Activated CD8-positive, alpha-beta memory T cell treated with anti-CD3 and anti-CD28 coated beads, Interleukin-2, amount 10 ng/mL, durations not matched to agents 7 days and 5 days (primary cell): ENCODE measurements at regions not wholly inside any gene's neighbourhood (a gene's known extent, or its start where the extent isn't known, plus 50 kb on each side); places are given as distances from the start of the nearest gene placed in this dataset.

Source experiments
- ATAC-seq: fragments of 150-1000 bp; cut with Tn5 transposase; one replicate; pipeline ENCODE4 v1.10.0; 2021; ENCODE audit warnings: moderate library complexity
- CTCF ChIA-PET: fragments of 350-600 bp; sonication (Branson Sonifier 250); formaldehyde crosslinking; loops from one replicate; lab custom pipeline; 2021; ENCODE audit warnings: antibody characterized with exemption; lab: Charles Lee
- DNase-seq: peaks from one replicate; pipeline ENCODE4 v3.0.0-alpha.2; 2020
- H3K27ac Mint-ChIP-seq: one replicate; pipeline ENCODE4 v1.8.0; 2021; ENCODE audit warnings: mild to moderate bottlenecking, mixed read lengths
- H3K27me3 Mint-ChIP-seq: one replicate; pipeline ENCODE4 v1.8.0; 2021; ENCODE audit warnings: mixed read lengths
- H3K36me3 Mint-ChIP-seq: one replicate; pipeline ENCODE4 v1.8.0; 2021; ENCODE audit warnings: mild to moderate bottlenecking, mixed read lengths
- H3K4me1 Mint-ChIP-seq: one replicate; pipeline ENCODE4 v1.8.0; 2021; ENCODE audit warnings: mixed read lengths
- H3K4me3 Mint-ChIP-seq: one replicate; pipeline ENCODE4 v1.8.0; 2021; ENCODE audit warnings: mild to moderate bottlenecking, moderate library complexity, mixed read lengths
- H3K9me3 Mint-ChIP-seq: one replicate; pipeline ENCODE4 v1.8.0; 2022; ENCODE audit warnings: low read depth, mixed read lengths

- no peaks in the 10 kb centered on the region for H3K36me3 Mint-ChIP-seq
- DNase-seq = no peak
- H3K27me3 Mint-ChIP-seq = peaks cover 5% of the 10 kb centered on the region
- no peaks in the 10 kb centered on the region for H3K4me1 Mint-ChIP-seq
- ATAC-seq = no peak
- H3K9me3 Mint-ChIP-seq = no peaks in the 10 kb centered on the region
- H3K4me3 Mint-ChIP-seq = no peak overlapping the region
- CTCF ChIA-PET = no interaction called here
- H3K27ac Mint-ChIP-seq = no peak overlapping the region
Measured at GRCh38 chr9:117869712-117870111, 165.5 kb downstream of the TLR4 start.

- H3K4me3 Mint-ChIP-seq = no peak overlapping the region
- no peaks in the 10 kb centered on the region for H3K9me3 Mint-ChIP-seq
- no peaks in the 10 kb centered on the region for H3K4me1 Mint-ChIP-seq
- no peak overlapping the region for H3K27ac Mint-ChIP-seq
- no peaks in the 10 kb centered on the region for H3K36me3 Mint-ChIP-seq
- H3K27me3 Mint-ChIP-seq = peaks cover 4% of the 10 kb centered on the region
- no peak for DNase-seq
- no peak for ATAC-seq
- CTCF ChIA-PET = no interaction called here
Measured at GRCh38 chr9:117873664-117874063, 169.5 kb downstream of the TLR4 start.

GRCh38 chr9:117875886-117876285, 171.7 kb downstream of the TLR4 start:
- Mint-ChIP-seq H3K4me1 (no peaks in the 10 kb centered on the region), H3K36me3 (no peaks in the 10 kb centered on the region), H3K27ac (no peak overlapping the region), H3K9me3 (no peaks in the 10 kb centered on the region), H3K27me3 (peaks cover 4% of the 10 kb centered on the region), H3K4me3 (no peak overlapping the region)
- ATAC-seq (no peak), DNase-seq (no peak)
- CTCF ChIA-PET = no interaction called here

GRCh38 chr9:117882171-117882570, 178.0 kb downstream of the TLR4 start:
- ATAC-seq (no peak), DNase-seq (no peak)
- CTCF ChIA-PET = no interaction called here
- Mint-ChIP-seq H3K9me3 (no peaks in the 10 kb centered on the region), H3K27me3 (peaks cover 4% of the 10 kb centered on the region), H3K36me3 (no peaks in the 10 kb centered on the region), H3K4me1 (no peaks in the 10 kb centered on the region), H3K4me3 (no peak overlapping the region), H3K27ac (no peak overlapping the region)

- ATAC-seq (no peak), DNase-seq (no peak)
- H3K4me1 Mint-ChIP-seq = no peaks in the 10 kb centered on the region
- no peaks in the 10 kb centered on the region for H3K27me3 Mint-ChIP-seq
- no peak overlapping the region for H3K4me3 Mint-ChIP-seq
- H3K36me3 Mint-ChIP-seq = no peaks in the 10 kb centered on the region
- H3K27ac Mint-ChIP-seq = no peak overlapping the region
- CTCF ChIA-PET = no interaction called here
- H3K9me3 Mint-ChIP-seq = peaks cover 2% of the 10 kb centered on the region
Measured at GRCh38 chr9:117886616-117887015, 182.4 kb downstream of the TLR4 start.

GRCh38 chr9:117887383-117887782, 183.2 kb downstream of the TLR4 start:
- peaks cover 2% of the 10 kb centered on the region for H3K9me3 Mint-ChIP-seq
- CTCF ChIA-PET = no interaction called here
- H3K36me3 Mint-ChIP-seq = no peaks in the 10 kb centered on the region
- ATAC-seq (no peak), DNase-seq (no peak)
- no peak overlapping the region for H3K4me3 Mint-ChIP-seq
- no peak overlapping the region for H3K27ac Mint-ChIP-seq
- H3K4me1 Mint-ChIP-seq = no peaks in the 10 kb centered on the region
- no peaks in the 10 kb centered on the region for H3K27me3 Mint-ChIP-seq

- Mint-ChIP-seq H3K27ac (no peak overlapping the region), H3K27me3 (no peaks in the 10 kb centered on the region), H3K36me3 (no peaks in the 10 kb centered on the region), H3K4me3 (no peak overlapping the region), H3K4me1 (no peaks in the 10 kb centered on the region), H3K9me3 (peaks cover 2% of the 10 kb centered on the region)
- ATAC-seq = no peak
- no peak for DNase-seq
- CTCF ChIA-PET = no interaction called here
Measured at GRCh38 chr9:117887941-117888340, 183.7 kb downstream of the TLR4 start.

- Mint-ChIP-seq H3K4me3 (no peak overlapping the region), H3K36me3 (no peaks in the 10 kb centered on the region), H3K27ac (no peak overlapping the region), H3K4me1 (no peaks in the 10 kb centered on the region), H3K27me3 (no peaks in the 10 kb centered on the region), H3K9me3 (peaks cover 4% of the 10 kb centered on the region)
- DNase-seq = no peak
- CTCF ChIA-PET = no interaction called here
- no peak for ATAC-seq
Measured at GRCh38 chr9:117903453-117903852, 199.2 kb downstream of the TLR4 start.

GRCh38 chr9:117906763-117907162, 202.6 kb downstream of the TLR4 start:
- Mint-ChIP-seq H3K9me3 (peaks cover 11% of the 10 kb centered on the region), H3K4me3 (no peak overlapping the region), H3K27me3 (no peaks in the 10 kb centered on the region), H3K4me1 (no peaks in the 10 kb centered on the region), H3K36me3 (no peaks in the 10 kb centered on the region), H3K27ac (no peak overlapping the region)
- CTCF ChIA-PET = no interaction called here
- DNase-seq (no peak), ATAC-seq (no peak)

GRCh38 chr9:117907420-117907819, 203.2 kb downstream of the TLR4 start:
- ATAC-seq (no peak), DNase-seq (no peak)
- no peak overlapping the region for H3K4me3 Mint-ChIP-seq
- peaks cover 11% of the 10 kb centered on the region for H3K9me3 Mint-ChIP-seq
- H3K27ac Mint-ChIP-seq = no peak overlapping the region
- H3K36me3 Mint-ChIP-seq = no peaks in the 10 kb centered on the region
- no peaks in the 10 kb centered on the region for H3K4me1 Mint-ChIP-seq
- no peaks in the 10 kb centered on the region for H3K27me3 Mint-ChIP-seq
- CTCF ChIA-PET = no interaction called here

- H3K4me3 Mint-ChIP-seq = no peak overlapping the region
- H3K36me3 Mint-ChIP-seq = no peaks in the 10 kb centered on the region
- ATAC-seq (no peak), DNase-seq (no peak)
- CTCF ChIA-PET = no interaction called here
- H3K4me1 Mint-ChIP-seq = no peaks in the 10 kb centered on the region
- H3K9me3 Mint-ChIP-seq = peaks cover 7% of the 10 kb centered on the region
- H3K27ac Mint-ChIP-seq = no peak overlapping the region
- H3K27me3 Mint-ChIP-seq = no peaks in the 10 kb centered on the region
Measured at GRCh38 chr9:117916291-117916690, 212.1 kb downstream of the TLR4 start.

- Mint-ChIP-seq H3K9me3 (peaks cover 4% of the 10 kb centered on the region), H3K4me1 (no peaks in the 10 kb centered on the region), H3K27me3 (no peaks in the 10 kb centered on the region), H3K27ac (no peak overlapping the region), H3K36me3 (no peaks in the 10 kb centered on the region), H3K4me3 (no peak overlapping the region)
- DNase-seq (no peak), ATAC-seq (no peak)
- CTCF ChIA-PET = no interaction called here
Measured at GRCh38 chr9:117917873-117918272, 213.7 kb downstream of the TLR4 start.

GRCh38 chr9:117919538-117919937, 215.3 kb downstream of the TLR4 start:
- H3K4me1 Mint-ChIP-seq = no peaks in the 10 kb centered on the region
- no peak for DNase-seq
- no peak for ATAC-seq
- H3K27ac Mint-ChIP-seq = no peak overlapping the region
- peaks cover 3% of the 10 kb centered on the region for H3K9me3 Mint-ChIP-seq
- no peaks in the 10 kb centered on the region for H3K36me3 Mint-ChIP-seq
- H3K27me3 Mint-ChIP-seq = no peaks in the 10 kb centered on the region
- CTCF ChIA-PET = no interaction called here
- H3K4me3 Mint-ChIP-seq = no peak overlapping the region

GRCh38 chr9:117926031-117926658, 221.9 kb downstream of the TLR4 start:
- no peaks in the 10 kb centered on the region for H3K9me3 Mint-ChIP-seq
- no peaks in the 10 kb centered on the region for H3K4me1 Mint-ChIP-seq
- H3K27me3 Mint-ChIP-seq = no peaks in the 10 kb centered on the region
- CTCF ChIA-PET = no interaction called here
- DNase-seq (no peak), ATAC-seq (no peak)
- no peaks in the 10 kb centered on the region for H3K36me3 Mint-ChIP-seq
- H3K27ac Mint-ChIP-seq = no peak overlapping the region
- no peak overlapping the region for H3K4me3 Mint-ChIP-seq

- Mint-ChIP-seq H3K36me3 (no peaks in the 10 kb centered on the region), H3K27ac (no peak overlapping the region), H3K4me1 (no peaks in the 10 kb centered on the region), H3K4me3 (no peak overlapping the region), H3K9me3 (peaks cover 2% of the 10 kb centered on the region), H3K27me3 (no peaks in the 10 kb centered on the region)
- no peak for ATAC-seq
- CTCF ChIA-PET = interaction anchor here (2.3 kb wide), 1 partner anchor 15 kb away, joined by 5 read pairs; no protein-coding TSS in a partner anchor
- DNase-seq = no peak
Measured at GRCh38 chr9:117927354-117927753, 223.2 kb downstream of the TLR4 start.
